Neural cell (in vitro differentiated cells): ENCODE measurements at regions not wholly inside any gene's neighbourhood (a gene's known extent, or its start where the extent isn't known, plus 50 kb on each side); places are given as distances from the start of the nearest gene placed in this dataset.
A peak's percentile ranks its signal among the peaks of the same experiment; 100 is the strongest.

ENCODE experiments used
- H2AFZ ChIP-seq: fragments of 200-600, 300-800 bp; sonication (generic), shearing (Covaris generic); 2 replicates; pipeline ENCODE4 v1.6.0; 2014; ENCODE audit warnings: low read depth, mild to moderate bottlenecking, antibody characterized with exemption, low read length, moderate library complexity
- H3F3A ChIP-seq: fragments of 200-600 bp; shearing (Covaris generic); 2 replicates; pipeline ENCODE4 v1.6.1; 2016; ENCODE audit warnings: mild to moderate bottlenecking, moderate library complexity, mixed read lengths, antibody characterized with exemption, low read length; ENCODE audit not compliant: insufficient read depth, poor library complexity, severe bottlenecking
- H3K27ac ChIP-seq: fragments of 200-600, 300-800 bp; sonication (generic), shearing (Covaris generic); 2 replicates; pipeline ENCODE4 v1.5.1; 2014; ENCODE audit warnings: mild to moderate bottlenecking, low read length, moderate library complexity
- H3K27me3 ChIP-seq: fragments of 300-800, 200-600 bp; sonication (generic), shearing (Covaris generic); 2 replicates; pipeline ENCODE4 v1.6.0; 2014; ENCODE audit warnings: mild to moderate bottlenecking, low read depth, low read length, moderate library complexity; ENCODE audit not compliant: insufficient read depth
- H3K36me3 ChIP-seq: fragments of 300-800, 200-600 bp; sonication (generic), shearing (Covaris generic); 2 replicates; pipeline ENCODE4 v1.5.1; 2014; ENCODE audit warnings: mild to moderate bottlenecking, antibody characterized with exemption, low read length, moderate library complexity; ENCODE audit not compliant: insufficient read depth
- H3K4me2 ChIP-seq: fragments of 300-800, 200-600 bp; sonication (generic), shearing (Covaris generic); 2 replicates; pipeline ENCODE4 v1.6.0; 2014; ENCODE audit warnings: mild to moderate bottlenecking, low read length
- H3K4me3 ChIP-seq: fragments of 300-800, 200-600 bp; sonication (generic), shearing (Covaris generic); 2 replicates; pipeline ENCODE4 v1.5.1; 2014; ENCODE audit warnings: mild to moderate bottlenecking, low read length, moderate library complexity
- H3K79me2 ChIP-seq: fragments of 200-600 bp; shearing (Covaris generic); replicated peaks from 2 replicates; pipeline ENCODE4 v1.6.0; 2014; ENCODE audit warnings: mild to moderate bottlenecking, low read length, moderate library complexity; ENCODE audit not compliant: insufficient read depth
- H3K9ac ChIP-seq: fragments of 300-800, 200-600 bp; sonication (generic), shearing (Covaris generic); 2 replicates; pipeline ENCODE4 v1.6.1; 2016; ENCODE audit warnings: mild to moderate bottlenecking, low read length, mixed read lengths
- H3K9me2 ChIP-seq: fragments of 200-600 bp; shearing (Covaris generic); 2 replicates; pipeline ENCODE4 v1.6.1; 2016; ENCODE audit warnings: mild to moderate bottlenecking, low read length, mixed read lengths; ENCODE audit not compliant: insufficient read depth
- H3K9me3 ChIP-seq: fragments of 200-600, 300-800 bp; sonication (generic), shearing (Covaris generic); 2 replicates; pipeline ENCODE4 v1.6.1; 2016; ENCODE audit warnings: mild to moderate bottlenecking, mixed run types, low read length, moderate library complexity, mixed read lengths
- H4K20me1 ChIP-seq: fragments of 200-600 bp; shearing (Covaris generic); 2 replicates; pipeline ENCODE4 v1.6.1; 2016; ENCODE audit warnings: mild to moderate bottlenecking, mixed run types; ENCODE audit not compliant: insufficient read depth
- EP300 ChIP-seq: fragments of 450-650 bp; conservative IDR thresholded peaks from 2 replicates; pipeline ENCODE4 v1.6.1; 2014; ENCODE audit warnings: antibody characterized with exemption, mild to moderate bottlenecking, moderate library complexity; ENCODE audit not compliant: poor library complexity, severe bottlenecking
- EZH2 ChIP-seq: fragments of 200-600, 300-800 bp; shearing (Covaris generic), sonication (generic); IDR thresholded peaks from 2 replicates; pipeline ENCODE4 v1.6.1; 2014; ENCODE audit warnings: antibody characterized with exemption, low read length, borderline replicate concordance, mild to moderate bottlenecking; ENCODE audit not compliant: insufficient read depth, poor library complexity, severe bottlenecking
- MXI1 ChIP-seq: fragments of 450-650 bp; conservative IDR thresholded peaks from 2 replicates; pipeline ENCODE4 v1.6.1; 2014; ENCODE audit warnings: antibody characterized with exemption, mild to moderate bottlenecking; ENCODE audit not compliant: poor library complexity, severe bottlenecking
- POLR2AphosphoS5 ChIP-seq: IDR thresholded peaks from 2 replicates; pipeline ENCODE4 v1.6.1; 2012
- RAD21 ChIP-seq: fragments of 450-650 bp; conservative IDR thresholded peaks from 2 replicates; pipeline ENCODE4 v1.6.1; 2014; ENCODE audit warnings: antibody characterized with exemption, mild to moderate bottlenecking, moderate library complexity
- SMC3 ChIP-seq: fragments of 450-650 bp; conservative IDR thresholded peaks from 2 replicates; pipeline ENCODE4 v1.6.1; 2014; ENCODE audit warnings: antibody characterized with exemption, mild to moderate bottlenecking, moderate library complexity; ENCODE audit not compliant: poor library complexity
- TAF1 ChIP-seq: IDR thresholded peaks from 2 replicates; pipeline ENCODE4 v1.6.1; 2012; ENCODE audit warnings: low read depth
- TF ChIP-seq, protein P1 (sequence below): IDR thresholded peaks from 2 replicates; pipeline ENCODE4 v1.6.1; 2012; ENCODE audit warnings: borderline replicate concordance
- TF ChIP-seq, protein P2 (sequence below): fragments of 450-650 bp; IDR thresholded peaks from 2 replicates; pipeline ENCODE4 v1.5.1; 2014; ENCODE audit warnings: antibody characterized with exemption, mild to moderate bottlenecking, moderate library complexity; ENCODE audit not compliant: poor library complexity, severe bottlenecking

DNA sequence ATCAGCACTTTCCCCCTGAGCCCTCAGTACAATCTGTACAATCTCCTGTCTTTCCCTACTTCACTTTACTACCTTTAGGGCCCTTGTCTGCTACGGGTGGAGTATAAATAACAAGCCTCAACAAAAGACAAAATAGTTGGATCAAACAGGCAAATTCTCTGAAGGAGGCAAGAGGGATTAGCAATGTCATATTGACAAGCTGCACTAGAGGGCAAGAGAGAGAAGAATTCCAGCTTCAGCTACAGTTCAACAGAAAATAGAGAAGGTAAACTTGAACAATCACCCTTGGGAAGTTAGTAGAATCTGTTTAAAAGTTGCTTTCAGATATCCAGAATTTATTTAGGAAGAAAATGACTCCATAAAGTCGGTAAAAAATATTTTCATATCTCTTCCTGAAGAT lies 68.4 kb upstream of the IZUMO3 start:
- no peak overlapping the region for H3K27ac ChIP-seq
- TF ChIP-seq, protein P1, sequence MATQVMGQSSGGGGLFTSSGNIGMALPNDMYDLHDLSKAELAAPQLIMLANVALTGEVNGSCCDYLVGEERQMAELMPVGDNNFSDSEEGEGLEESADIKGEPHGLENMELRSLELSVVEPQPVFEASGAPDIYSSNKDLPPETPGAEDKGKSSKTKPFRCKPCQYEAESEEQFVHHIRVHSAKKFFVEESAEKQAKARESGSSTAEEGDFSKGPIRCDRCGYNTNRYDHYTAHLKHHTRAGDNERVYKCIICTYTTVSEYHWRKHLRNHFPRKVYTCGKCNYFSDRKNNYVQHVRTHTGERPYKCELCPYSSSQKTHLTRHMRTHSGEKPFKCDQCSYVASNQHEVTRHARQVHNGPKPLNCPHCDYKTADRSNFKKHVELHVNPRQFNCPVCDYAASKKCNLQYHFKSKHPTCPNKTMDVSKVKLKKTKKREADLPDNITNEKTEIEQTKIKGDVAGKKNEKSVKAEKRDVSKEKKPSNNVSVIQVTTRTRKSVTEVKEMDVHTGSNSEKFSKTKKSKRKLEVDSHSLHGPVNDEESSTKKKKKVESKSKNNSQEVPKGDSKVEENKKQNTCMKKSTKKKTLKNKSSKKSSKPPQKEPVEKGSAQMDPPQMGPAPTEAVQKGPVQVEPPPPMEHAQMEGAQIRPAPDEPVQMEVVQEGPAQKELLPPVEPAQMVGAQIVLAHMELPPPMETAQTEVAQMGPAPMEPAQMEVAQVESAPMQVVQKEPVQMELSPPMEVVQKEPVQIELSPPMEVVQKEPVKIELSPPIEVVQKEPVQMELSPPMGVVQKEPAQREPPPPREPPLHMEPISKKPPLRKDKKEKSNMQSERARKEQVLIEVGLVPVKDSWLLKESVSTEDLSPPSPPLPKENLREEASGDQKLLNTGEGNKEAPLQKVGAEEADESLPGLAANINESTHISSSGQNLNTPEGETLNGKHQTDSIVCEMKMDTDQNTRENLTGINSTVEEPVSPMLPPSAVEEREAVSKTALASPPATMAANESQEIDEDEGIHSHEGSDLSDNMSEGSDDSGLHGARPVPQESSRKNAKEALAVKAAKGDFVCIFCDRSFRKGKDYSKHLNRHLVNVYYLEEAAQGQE = no peak
- TF ChIP-seq, protein P2, sequence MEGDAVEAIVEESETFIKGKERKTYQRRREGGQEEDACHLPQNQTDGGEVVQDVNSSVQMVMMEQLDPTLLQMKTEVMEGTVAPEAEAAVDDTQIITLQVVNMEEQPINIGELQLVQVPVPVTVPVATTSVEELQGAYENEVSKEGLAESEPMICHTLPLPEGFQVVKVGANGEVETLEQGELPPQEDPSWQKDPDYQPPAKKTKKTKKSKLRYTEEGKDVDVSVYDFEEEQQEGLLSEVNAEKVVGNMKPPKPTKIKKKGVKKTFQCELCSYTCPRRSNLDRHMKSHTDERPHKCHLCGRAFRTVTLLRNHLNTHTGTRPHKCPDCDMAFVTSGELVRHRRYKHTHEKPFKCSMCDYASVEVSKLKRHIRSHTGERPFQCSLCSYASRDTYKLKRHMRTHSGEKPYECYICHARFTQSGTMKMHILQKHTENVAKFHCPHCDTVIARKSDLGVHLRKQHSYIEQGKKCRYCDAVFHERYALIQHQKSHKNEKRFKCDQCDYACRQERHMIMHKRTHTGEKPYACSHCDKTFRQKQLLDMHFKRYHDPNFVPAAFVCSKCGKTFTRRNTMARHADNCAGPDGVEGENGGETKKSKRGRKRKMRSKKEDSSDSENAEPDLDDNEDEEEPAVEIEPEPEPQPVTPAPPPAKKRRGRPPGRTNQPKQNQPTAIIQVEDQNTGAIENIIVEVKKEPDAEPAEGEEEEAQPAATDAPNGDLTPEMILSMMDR = peak; percentile 64
- no peak for TF ChIP-seq TAF1
- TF ChIP-seq POLR2AphosphoS5 = no peak
- peak; percentile 64 for TF ChIP-seq SMC3
- peak; percentile 70 for TF ChIP-seq RAD21
- TF ChIP-seq MXI1 = no peak
- TF ChIP-seq EP300 = no peak
- no peak for TF ChIP-seq EZH2
- no peak overlapping the region for H2AFZ ChIP-seq

DNA sequence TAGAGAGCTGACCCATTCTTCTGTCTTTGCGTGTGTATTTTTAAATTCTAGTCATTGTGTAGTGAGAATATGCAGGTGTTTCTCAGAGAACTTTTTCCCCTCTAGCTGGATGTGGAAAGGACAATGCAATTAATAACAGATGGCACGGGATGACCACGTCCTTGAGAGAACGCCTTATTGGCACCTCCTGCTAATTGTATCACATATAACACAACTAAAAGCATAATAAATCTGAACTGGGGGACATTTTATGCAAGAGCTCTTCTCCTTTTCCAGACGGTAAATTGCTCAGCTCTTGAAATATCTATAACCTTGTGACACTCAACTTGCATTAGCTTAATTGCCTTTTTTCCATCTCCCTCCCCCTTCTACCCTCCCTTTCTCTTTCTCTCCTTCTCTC lies 62.9 kb upstream of the IZUMO3 start:
- H2AFZ ChIP-seq = no peak overlapping the region
- no peaks in the 10 kb centered on the region for H3K36me3 ChIP-seq
- no peak overlapping the region for H3K4me2 ChIP-seq
- no peaks in the 10 kb centered on the region for H3K27me3 ChIP-seq
- no peak overlapping the region for H3K4me3 ChIP-seq
- H4K20me1 ChIP-seq = no peaks in the 10 kb centered on the region
- no peak overlapping the region for H3K27ac ChIP-seq
- no peaks in the 10 kb centered on the region for H3K79me2 ChIP-seq
- no peaks in the 10 kb centered on the region for H3F3A ChIP-seq
- no peaks in the 10 kb centered on the region for H3K9me3 ChIP-seq
- H3K9ac ChIP-seq = no peak overlapping the region
- no peak for TF ChIP-seq EP300
- TF ChIP-seq, protein P1 = no peak
- TF ChIP-seq, protein P2 = no peak
- no peak for TF ChIP-seq EZH2
- TF ChIP-seq RAD21 = no peak
- no peaks in the 10 kb centered on the region for H3K9me2 ChIP-seq

More for the DNA sequence above, 68.4 kb upstream of the IZUMO3 start:
- Histone ChIP-seq H3K4me3 (no peak overlapping the region), H3K9me3 (no peaks in the 10 kb centered on the region), H3K36me3 (no peaks in the 10 kb centered on the region), H3K9ac (no peak overlapping the region), H3F3A (no peaks in the 10 kb centered on the region), H3K79me2 (no peaks in the 10 kb centered on the region), H4K20me1 (no peaks in the 10 kb centered on the region), H3K9me2 (no peaks in the 10 kb centered on the region), H3K27me3 (no peaks in the 10 kb centered on the region), H3K4me2 (no peak overlapping the region)
